MG63 (cell line): ENCODE measurements at regions not wholly inside any gene's neighbourhood (a gene's known extent, or its start where the extent isn't known, plus 50 kb on each side); places are given as distances from the start of the nearest gene placed in this dataset.
"Not testable (repeated sequence)": the region's sequence is repeated elsewhere in the genome, so short reads cannot be mapped to it uniquely, and the experiment has no call there.

Experiments
- DNase-seq: peaks from one replicate; pipeline ENCODE4 v3.0.0-alpha.2; 2020
- H3K27me3 ChIP-seq: fragments of 250-450 bp; sonication (Bioruptor Pico); 2 replicates; pipeline ENCODE4 v1.5.1; 2020; ENCODE audit warnings: mild to moderate bottlenecking, moderate library complexity
- H3K36me3 ChIP-seq: fragments of 250-450 bp; sonication (Bioruptor Pico); 2 replicates; pipeline ENCODE4 v1.5.1; 2020; ENCODE audit warnings: mild to moderate bottlenecking, moderate library complexity
- H3K4me3 ChIP-seq: fragments of 250-450 bp; sonication (Bioruptor Pico); 2 replicates; pipeline ENCODE4 v1.5.1; 2020; ENCODE audit warnings: mild to moderate bottlenecking, moderate library complexity
- H3K9me3 ChIP-seq: fragments of 250-450 bp; sonication (Bioruptor Pico); 2 replicates; pipeline ENCODE4 v1.5.1; 2020; ENCODE audit warnings: mild to moderate bottlenecking, moderate library complexity

- DNase-seq, H3K27me3 ChIP-seq, H3K4me3 ChIP-seq, H3K36me3 ChIP-seq, H3K9me3 ChIP-seq: not testable (repeated sequence)
These were observed 133.3 kb upstream of the IKBKE start for GRCh38 chr1:206337024-206337423.

DNA sequence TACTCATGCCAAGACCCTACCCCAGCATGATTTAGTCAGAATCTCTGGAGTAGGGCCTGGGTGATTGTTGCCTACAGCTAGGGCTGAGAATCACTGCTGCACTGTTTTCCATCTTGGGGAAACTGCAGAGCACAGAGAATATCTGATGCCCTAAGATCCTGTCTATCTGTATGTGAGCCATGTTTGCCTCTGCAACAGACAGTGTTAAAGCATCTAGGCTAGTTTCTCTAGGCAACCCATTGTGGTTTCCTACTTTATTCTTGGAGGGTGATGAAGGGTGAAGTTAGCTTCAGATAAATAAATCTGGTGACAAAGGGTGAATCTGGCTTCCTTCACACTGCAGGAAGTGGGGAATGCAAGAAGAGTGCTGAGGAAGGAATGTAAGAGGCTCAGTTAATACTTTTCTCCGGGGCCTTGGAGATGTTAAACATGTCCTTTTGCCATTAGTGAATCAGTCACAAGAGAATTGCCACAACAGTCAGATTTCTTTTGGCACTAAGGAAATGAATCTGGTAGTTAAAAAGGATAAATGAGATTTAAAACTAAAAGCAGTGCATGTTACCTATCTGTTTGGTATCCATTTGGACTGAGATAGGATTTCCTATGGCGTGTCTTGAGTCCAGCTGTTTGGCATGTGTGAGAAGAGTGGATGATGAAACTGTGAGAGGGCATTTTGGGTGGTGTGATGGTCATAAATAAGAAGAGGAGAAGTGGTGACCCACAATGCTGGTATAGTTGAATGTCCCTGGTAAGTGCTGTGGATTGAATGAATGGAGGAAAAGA is 119.6 kb upstream of the IKBKE start:
- peak; percentile 12 for DNase-seq
- H3K36me3 ChIP-seq, H3K27me3 ChIP-seq, H3K9me3 ChIP-seq, H3K4me3 ChIP-seq: not testable (repeated sequence)

DNA sequence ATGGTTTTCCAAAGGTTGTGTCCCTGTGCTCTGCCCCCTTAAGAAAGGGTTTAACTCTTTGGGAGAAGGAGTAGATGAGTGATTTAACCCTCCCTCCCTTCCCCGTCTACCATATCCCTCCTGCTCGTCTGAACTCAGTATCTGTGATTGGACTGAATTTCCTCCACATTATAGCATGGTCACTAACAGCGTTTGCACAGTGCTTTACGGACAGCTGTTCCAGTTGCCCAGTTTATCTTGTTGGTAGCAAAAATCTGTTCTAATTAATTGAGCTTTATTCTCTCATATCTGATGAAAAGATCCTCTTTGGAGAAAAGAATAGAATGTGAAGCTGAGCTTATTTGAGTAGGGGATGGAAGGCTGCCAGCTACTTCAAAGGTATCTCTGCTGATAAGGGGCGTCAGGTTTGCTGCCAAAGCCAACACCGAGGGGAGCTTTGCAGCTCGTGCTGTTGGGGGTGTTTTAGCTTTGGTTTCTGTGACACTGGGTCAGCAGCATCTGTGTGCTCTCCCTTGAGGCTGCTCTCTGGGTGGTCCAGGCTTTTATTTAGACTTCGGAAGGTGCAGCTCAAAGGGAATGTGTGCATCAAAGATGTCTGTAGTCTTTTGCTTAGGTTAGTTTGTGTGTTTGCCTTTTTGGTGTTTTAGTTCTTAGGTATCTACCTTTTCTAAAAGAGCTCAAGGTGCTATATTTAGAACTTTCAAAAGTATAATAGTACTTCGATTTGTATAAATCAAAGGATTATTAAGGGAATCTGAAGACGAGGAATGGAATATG is 118.8 kb upstream of the IKBKE start:
- not testable (repeated sequence) for DNase-seq, H3K4me3 ChIP-seq, H3K36me3 ChIP-seq, H3K27me3 ChIP-seq, H3K9me3 ChIP-seq

DNA sequence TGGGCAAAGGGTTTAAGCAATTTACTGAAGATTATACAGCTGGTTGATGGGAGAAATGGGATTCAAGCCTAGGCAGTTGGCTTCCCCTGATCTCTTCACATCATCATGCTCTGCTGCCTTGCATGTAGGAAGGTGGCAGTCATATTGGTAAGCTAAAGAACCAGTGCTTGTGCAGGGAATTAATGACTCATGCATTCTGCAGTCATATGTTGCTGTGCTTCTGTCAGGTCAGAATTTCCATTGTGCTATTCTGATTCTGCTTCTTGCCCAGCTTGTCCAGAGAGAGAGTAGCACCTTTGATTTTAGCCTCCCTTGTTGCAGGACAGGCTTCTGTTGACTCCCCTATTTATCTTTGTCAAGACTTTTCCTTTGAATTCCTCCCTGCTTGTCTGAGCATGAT is 114.0 kb upstream of the IKBKE start:
- DNase-seq = peak; percentile 24
- H3K36me3 ChIP-seq, H3K27me3 ChIP-seq, H3K4me3 ChIP-seq, H3K9me3 ChIP-seq: not testable (repeated sequence)

DNA sequence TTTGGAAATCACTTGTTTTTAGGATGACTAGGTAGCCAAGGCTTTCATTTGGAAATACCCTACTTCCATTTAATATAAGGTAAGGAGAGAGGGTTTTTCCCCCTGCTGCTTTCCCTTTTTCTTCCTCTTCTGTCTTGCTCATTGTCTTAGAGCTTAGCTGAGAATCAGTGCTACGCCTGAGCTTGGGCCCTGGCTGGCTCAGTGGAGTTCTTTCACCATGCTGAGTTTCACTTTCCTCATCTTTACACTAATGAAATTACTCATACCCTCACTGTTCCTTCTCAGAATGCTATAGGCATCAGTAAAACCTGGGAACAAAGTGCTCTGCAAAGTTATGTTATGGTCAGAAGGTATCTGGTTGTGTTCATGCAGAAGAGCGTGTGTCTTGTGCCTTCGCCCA is 112.3 kb upstream of the IKBKE start:
- not testable (repeated sequence) for H3K36me3 ChIP-seq, H3K9me3 ChIP-seq, H3K27me3 ChIP-seq, H3K4me3 ChIP-seq
- peak; percentile 52 for DNase-seq

DNA sequence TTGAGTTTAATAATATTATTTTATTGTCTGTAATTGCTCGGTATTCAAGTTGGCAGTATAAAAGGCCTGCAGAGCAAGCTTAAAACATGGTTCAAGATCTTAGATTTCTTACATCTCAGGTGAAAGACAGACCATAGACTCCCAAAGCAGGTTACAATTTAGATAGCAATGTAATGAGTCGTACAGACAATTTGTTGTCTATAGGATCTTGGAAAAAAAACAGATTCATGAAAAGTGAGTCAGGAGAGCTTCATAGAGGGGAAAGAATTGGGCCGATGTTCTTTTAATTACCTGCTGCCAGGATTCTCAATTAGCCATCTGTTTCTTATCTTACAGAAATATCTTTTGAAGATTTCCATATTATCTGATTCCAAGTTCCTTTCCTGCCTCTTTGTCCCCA is 111.5 kb upstream of the IKBKE start:
- not testable (repeated sequence) for H3K27me3 ChIP-seq, DNase-seq, H3K9me3 ChIP-seq, H3K36me3 ChIP-seq, H3K4me3 ChIP-seq

GRCh38 chr1:206359377-206359776 is 110.9 kb upstream of the IKBKE start:
- not testable (repeated sequence) for H3K27me3 ChIP-seq, H3K36me3 ChIP-seq, DNase-seq, H3K9me3 ChIP-seq, H3K4me3 ChIP-seq

GRCh38 chr1:206361978-206362543 is 108.2 kb upstream of the IKBKE start:
- DNase-seq = peak; percentile 21

DNA sequence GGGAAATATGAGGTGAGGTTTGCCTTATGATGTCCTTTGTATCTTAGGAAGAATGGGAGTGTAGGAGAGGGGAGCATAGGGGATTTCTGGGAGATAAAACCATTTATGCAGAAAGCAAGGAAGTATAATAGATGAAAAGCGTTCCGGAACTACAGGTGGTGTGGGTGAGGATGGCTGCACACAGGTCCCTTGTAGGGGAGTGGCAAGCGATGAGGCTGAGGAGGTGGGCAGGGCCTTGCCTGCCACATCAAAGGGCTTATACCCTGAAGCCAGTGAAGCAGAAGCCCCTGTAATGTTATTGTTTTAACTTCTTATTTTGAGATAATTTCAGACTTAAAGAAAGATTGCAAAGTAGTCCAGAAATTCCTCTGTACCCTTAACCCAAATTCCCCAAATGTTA is 107.3 kb upstream of the IKBKE start:
- H3K4me3 ChIP-seq, DNase-seq, H3K36me3 ChIP-seq, H3K27me3 ChIP-seq, H3K9me3 ChIP-seq: not testable (repeated sequence)

More at GRCh38 chr1:206361978-206362543, 108.2 kb upstream of the IKBKE start:
- H3K36me3 ChIP-seq, H3K27me3 ChIP-seq, H3K9me3 ChIP-seq, H3K4me3 ChIP-seq: not testable (repeated sequence)

- H3K4me3 ChIP-seq, H3K36me3 ChIP-seq, DNase-seq, H3K9me3 ChIP-seq, H3K27me3 ChIP-seq: not testable (repeated sequence)
These were observed 105.0 kb upstream of the IKBKE start for GRCh38 chr1:206365271-206365670.

- H3K27me3 ChIP-seq, H3K36me3 ChIP-seq, H3K9me3 ChIP-seq, H3K4me3 ChIP-seq, DNase-seq: not testable (repeated sequence)
These were observed 104.1 kb upstream of the IKBKE start for GRCh38 chr1:206366131-206366530.

GRCh38 chr1:206366772-206367171 is 103.5 kb upstream of the IKBKE start:
- not testable (repeated sequence) for H3K27me3 ChIP-seq, H3K36me3 ChIP-seq, DNase-seq, H3K9me3 ChIP-seq, H3K4me3 ChIP-seq

- not testable (repeated sequence) for DNase-seq, H3K9me3 ChIP-seq, H3K36me3 ChIP-seq, H3K27me3 ChIP-seq, H3K4me3 ChIP-seq
These were observed 102.2 kb upstream of the IKBKE start for GRCh38 chr1:206367955-206368622.

GRCh38 chr1:206374725-206375124 is 95.6 kb upstream of the IKBKE start:
- H3K27me3 ChIP-seq, DNase-seq, H3K9me3 ChIP-seq, H3K4me3 ChIP-seq, H3K36me3 ChIP-seq: not testable (repeated sequence)

DNA sequence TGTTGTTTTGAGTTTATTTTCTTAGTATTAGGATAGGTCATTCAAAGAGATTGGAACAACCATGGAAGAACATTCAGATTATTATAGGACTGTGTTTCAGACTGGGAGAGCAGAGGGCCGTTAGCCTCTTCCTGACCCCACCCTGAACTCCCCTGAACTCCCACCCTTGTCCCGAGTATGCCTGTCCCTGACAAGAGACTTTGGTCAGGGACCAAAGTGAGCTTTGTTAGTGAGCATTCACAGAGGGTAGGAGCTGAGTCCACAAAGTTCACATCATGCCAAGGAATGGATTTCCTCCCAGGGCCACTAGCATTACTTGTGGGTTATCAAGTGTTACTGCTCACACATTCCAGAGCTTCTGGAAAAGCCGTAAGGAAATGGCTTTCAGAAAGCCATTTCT is 94.7 kb upstream of the IKBKE start:
- H3K4me3 ChIP-seq, H3K9me3 ChIP-seq, DNase-seq, H3K36me3 ChIP-seq, H3K27me3 ChIP-seq: not testable (repeated sequence)

- not testable (repeated sequence) for H3K27me3 ChIP-seq, H3K4me3 ChIP-seq, H3K36me3 ChIP-seq, DNase-seq, H3K9me3 ChIP-seq
These were observed 91.8 kb upstream of the IKBKE start for GRCh38 chr1:206378506-206378905.

- H3K9me3 ChIP-seq = not testable (repeated sequence)
These were observed 91.0 kb upstream of the IKBKE start for GRCh38 chr1:206379245-206379644.

More at GRCh38 chr1:206379245-206379644, 91.0 kb upstream of the IKBKE start:
- not testable (repeated sequence) for H3K36me3 ChIP-seq, H3K27me3 ChIP-seq, H3K4me3 ChIP-seq, DNase-seq
